Stomach (tissue), 4 donors: ENCODE measurements at regions not wholly inside any gene's neighbourhood (a gene's known extent, or its start where the extent isn't known, plus 50 kb on each side); places are given as distances from the start of the nearest gene placed in this dataset.
"Not testable (repeated sequence)": the region's sequence is repeated elsewhere in the genome, so short reads cannot be mapped to it uniquely, and the experiment has no call there.

Experiments used
- EP300 ChIP-seq: sonication (generic); formaldehyde crosslinking; IDR thresholded peaks from one replicate; pipeline ENCODE4 v1.6.1; 2017; ENCODE audit warnings: antibody characterized with exemption
- POLR2A ChIP-seq, 4 donors: fragments of 450-650 bp; IDR thresholded peaks; one replicate each; pipeline ENCODE4 v1.6.1; 2016; ENCODE audit warnings: antibody characterized with exemption in 4 of 4, control low read depth in 2 of 4, mild to moderate bottlenecking in 1 of 4, moderate library complexity in 1 of 4

DNA sequence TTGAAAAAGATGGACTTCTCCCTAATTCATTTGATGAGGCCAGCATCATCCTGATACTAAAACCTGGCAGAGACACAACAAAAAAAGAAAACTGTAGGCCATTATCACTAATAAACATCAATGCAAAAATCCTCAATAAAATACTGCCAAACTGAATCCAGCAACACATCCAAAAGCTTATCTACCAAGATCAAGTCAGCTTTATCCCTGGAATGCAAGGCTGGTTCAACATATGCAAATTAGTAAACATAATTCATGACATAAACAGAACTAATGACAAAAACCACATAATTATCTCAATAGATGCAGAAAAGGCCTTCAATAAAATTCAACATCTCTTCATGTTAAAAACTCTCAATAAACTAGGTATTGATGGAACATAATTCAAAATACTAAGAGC, 166.1 kb upstream of the CNTNAP5 start:
- not testable (repeated sequence) for TF ChIP-seq POLR2A (IDR thresholded peaks at IDR 0.05); EP300
